ENCODE measurements at regions not wholly inside any gene's neighbourhood (a gene's known extent, or its start where the extent isn't known, plus 50 kb on each side); places are given as distances from the start of the nearest gene placed in this dataset.

GRCh38 chr7:106776618-106777347 is 88.3 kb upstream of the PIK3CG start:
- DNase-seq, result no peak

DNA sequence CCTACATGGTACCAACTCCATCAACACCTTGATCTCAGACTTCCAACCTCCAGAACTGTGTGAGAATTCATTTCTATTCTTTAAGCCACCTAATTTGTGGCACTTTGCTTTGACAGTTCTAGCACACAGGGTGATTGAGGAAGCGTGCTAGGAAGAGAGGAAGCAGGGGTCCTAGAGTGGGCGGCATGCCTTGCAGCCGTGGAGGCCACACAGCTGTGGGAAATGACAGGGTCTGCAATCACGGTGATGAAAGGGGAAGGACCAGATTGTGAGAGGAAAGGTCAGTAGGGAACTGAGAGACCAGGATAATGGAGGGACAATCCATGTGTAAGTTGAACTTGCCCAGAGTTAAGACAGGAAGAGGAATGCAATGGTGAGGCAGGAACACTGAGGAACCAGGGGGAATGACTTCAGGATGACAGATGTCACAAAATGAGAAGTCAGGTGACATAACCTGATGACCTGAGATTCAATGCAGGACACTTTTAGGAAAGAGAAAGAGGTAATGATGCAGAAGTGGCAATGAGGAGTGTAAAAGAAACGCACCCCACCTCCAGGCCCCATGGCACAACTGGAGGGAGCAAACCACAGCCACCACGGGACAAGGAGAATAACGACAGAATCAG is 87.3 kb upstream of the PIK3CG start:
- no peak for DNase-seq

GRCh38 chr7:106778656-106779250 is 86.3 kb upstream of the PIK3CG start:
- DNase-seq, result no peak

DNA sequence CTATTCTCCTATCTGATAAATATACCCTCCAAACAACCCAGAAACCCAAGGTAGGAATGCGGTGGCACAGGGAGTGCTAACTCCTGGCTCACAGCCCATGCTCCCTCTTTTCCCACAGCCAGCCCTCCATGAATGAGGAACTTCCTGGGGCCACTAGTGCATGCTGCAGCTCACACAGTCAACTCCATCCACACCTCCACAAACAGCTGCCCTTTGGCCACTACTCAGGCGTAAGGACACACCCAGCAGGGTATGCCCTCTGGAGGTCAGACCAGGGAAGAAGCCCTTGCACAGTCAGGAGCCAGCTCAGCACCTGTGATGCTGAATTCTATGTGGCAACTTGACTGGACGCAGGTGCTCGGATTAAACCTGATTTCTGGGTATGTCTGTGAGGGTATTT is 85.2 kb upstream of the PIK3CG start:
- DNase-seq, result no peak

GRCh38 chr7:106781007-106781406 is 84.1 kb upstream of the PIK3CG start:
- DNase-seq, result no peak

DNA sequence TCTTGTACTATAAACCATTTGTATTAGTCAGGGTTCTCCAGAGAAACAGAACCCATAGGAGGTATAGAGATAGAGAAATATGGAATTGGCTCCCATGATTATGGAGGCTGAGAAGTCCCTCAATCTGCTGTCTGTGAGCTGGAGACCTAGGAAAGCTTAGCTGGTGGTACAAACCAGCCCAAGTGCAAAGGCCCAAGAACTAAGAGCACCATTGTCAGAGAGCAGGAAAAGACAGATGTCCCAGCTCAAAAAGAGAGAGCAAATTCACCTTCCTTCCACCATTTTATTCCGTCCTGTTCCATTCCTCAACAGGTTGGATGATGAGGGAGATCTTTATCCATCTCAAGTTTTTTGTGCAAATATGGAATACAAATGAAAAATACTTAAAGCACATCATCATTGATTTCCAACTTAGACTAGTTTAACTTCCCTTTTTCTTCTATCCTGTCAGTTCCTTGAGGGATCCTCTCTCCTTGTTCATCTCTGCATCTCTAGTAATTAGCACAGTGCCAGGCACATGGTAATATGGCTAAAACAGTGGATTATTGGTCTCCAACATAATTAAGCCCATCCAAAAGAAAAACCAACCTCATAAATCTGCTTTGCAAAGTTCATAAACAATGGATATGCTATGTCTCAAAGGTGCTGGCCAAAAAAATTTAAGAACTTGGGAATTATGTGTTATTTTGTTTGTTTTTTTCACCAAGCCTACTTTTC is 83.1 kb upstream of the PIK3CG start:
- DNase-seq, result no peak

- DNase-seq, result no peak
Measured at GRCh38 chr7:106783286-106783685, 81.8 kb upstream of the PIK3CG start.

DNA sequence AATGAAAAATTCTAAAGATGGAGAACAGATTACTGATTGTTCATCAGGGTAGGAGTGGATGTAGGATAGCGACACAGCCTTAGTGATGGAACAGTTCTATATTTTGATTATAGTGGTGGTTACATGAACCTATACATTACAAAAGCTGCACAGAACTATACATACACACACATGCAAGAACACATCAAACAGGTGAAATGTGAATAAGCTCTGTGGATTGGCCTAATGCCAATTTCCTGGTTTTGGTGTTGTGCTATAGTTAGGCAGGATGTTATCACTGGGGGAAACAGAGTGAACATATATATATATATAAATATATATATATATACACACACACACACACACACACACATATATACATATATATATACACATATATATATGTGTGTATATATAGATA is 76.4 kb upstream of the PIK3CG start:
- DNase-seq, result no peak

DNA sequence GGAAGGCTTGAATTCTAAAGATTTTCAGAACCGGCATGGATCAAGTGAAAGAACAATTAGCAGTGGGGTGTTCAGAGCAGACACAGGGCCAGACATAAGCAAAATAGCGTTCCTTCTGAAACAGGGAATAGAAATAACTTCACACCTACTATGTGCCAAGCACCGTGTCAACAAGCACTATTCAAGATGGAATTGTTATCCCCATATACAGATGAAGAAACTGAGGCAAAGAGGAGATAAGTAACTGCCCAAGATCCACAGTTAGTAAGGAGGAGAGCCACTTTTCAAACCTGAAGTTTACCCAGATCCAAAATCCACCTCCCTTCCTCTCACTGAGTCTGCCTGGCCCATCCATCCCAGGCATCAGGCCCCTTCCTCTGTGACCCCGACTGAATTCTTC is 73.6 kb upstream of the PIK3CG start:
- no peak for DNase-seq

DNA sequence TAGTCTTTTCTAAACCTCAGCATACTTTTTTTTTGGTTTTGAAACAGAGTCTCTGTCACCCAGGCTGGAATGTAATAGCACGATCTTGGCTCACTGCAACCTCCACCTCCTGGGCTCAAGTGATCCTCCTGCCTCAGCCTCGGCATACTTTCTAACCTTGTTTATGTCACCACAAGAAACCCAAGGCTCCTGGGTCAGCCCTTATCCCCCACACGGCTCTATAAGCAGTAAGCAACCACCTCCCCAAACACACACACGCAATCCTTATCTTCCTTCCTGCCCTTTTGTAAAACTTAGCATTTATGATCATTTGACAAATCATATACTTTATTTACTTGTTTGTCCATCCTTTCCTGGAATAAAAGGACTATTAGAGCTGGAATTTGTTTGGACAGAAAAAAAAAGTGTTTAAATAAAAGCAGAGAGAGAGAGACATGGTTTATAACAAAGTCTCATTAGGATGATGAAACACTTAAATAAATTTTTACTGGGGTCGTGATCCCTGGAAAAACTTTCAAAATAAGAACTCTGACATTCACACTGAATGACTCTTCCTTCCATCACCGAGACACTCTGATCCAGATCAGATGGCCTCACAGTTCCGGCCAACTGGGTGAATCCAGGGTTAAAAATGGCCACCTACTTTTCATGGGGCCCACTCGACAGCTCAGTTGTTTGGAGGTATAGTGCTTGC is 72.7 kb upstream of the PIK3CG start:
- DNase-seq, result no peak

GRCh38 chr7:106793015-106793975 is 71.8 kb upstream of the PIK3CG start:
- peak; percentile 48 for DNase-seq

DNA sequence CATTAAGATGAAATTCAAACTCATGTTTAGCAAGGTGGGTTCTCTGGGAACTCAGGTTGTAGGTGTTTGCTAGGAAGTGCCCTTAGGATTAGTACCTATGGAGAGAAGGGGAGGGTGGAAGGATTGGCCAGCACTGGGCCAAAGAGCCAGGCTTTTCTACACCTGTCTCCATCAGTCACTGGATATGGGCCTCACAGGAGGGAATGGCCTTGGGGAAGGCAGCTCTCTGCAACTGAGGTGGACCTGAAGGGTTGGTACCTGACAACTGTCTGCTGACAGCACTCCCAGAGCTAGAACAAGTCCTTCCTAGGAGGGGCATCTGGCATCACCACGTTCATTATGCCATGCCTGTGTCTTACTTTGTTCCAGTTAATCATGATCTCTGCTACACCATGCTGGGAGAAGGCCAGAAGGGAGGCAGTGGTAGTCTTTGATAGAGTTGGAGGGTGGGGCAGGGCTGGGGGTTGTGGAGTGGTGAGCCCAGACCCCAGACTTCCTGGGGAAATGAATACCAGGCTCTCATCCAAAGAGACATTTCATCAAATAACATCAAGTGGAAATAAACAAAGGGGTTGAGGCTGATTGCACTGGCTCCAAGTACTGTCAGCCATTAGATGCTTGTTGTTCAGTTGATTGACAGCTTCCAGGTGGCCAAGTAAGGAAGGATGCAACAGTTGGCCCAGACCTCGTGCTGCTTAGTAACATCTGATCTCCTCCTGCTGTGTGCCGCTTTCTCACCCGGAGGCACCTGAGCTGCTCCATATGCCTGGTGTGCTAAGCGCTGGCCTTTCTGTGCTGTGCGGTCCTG is 70.6 kb upstream of the PIK3CG start:
- no peak for DNase-seq

DNA sequence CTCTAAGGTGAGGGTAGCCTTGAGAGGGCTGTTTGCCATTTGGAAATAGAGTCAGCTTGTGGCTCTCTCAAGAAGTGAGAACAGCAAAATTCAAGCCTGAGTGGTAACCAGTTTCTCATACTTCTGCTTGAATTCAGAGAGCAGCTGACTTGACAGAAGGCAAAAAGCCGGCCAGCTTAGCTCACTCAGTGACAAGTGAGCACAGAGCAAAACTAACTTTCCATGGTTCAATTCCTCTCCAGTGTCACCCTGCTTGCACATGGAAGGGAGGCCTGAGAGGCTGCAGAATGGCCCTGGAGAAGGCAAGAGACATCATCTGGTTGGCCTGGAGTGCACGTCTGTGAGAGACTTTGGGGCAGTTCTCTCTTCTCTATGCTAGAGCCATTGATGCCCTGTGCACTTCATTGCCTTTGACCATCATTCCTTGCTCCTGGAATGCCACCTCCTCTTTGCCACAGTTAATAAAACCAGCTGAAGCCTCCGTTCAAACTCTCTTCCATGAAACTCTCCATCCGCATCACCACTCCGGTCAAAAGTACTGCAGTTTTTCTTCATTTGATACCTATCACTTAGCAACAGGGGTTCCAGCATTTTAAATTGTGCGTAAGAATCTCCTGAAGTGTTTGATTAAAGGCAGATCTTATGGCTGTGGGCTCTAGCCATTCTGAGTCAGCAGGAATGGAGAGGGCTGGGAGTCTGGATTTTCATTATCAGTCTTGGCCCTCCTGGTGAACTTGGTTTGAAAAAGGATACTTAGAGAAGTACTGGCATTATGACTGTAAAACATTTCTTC is 69.8 kb upstream of the PIK3CG start:
- no peak for DNase-seq

- DNase-seq, result no peak
Measured at GRCh38 chr7:106795877-106796231, 69.2 kb upstream of the PIK3CG start.

- DNase-seq, result no peak
Measured at GRCh38 chr7:106797937-106798336, 67.1 kb upstream of the PIK3CG start.

DNA sequence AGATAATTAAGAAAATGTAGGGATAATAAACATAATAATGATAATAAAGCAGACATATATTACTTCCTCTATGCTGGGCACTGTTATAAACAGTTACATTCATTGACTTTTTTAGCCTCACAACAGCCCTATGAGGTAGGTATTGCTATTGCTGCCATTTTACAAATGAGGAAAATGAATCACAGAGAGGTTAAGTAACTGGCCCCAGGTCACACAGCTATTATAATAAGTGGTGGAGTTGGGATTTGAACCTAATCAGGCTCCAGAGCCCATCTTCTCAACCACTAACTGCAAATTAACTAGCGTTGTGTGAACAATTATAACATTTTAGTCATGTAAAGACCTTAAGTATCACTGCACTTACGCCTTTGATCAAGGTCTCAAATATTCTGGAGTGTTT is 62.5 kb upstream of the PIK3CG start:
- DNase-seq, result no peak

DNA sequence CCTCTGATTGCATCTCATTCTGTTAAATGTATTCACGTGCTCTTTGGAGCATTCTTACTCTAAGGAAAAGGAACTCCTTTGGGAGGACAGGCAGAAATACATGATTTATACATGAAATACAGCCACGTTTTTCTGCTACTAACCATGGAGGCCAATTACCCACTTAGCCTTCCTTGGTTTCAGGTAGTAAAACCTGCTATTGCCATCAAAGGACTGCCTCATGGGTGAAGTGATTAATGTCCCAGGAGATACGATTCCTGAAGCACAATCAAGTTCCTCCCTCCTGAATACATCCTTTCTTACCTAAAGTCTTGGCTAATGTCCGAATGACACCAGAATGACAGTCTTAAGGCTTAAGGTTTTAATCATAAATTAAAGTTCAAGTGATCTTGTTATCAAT is 58.5 kb upstream of the PIK3CG start:
- DNase-seq, result no peak

- DNase-seq, result no peak
Measured at GRCh38 chr7:106807474-106807873, 57.6 kb upstream of the PIK3CG start.

GRCh38 chr7:106808967-106809635 is 56.0 kb upstream of the PIK3CG start:
- DNase-seq, result no peak

DNA sequence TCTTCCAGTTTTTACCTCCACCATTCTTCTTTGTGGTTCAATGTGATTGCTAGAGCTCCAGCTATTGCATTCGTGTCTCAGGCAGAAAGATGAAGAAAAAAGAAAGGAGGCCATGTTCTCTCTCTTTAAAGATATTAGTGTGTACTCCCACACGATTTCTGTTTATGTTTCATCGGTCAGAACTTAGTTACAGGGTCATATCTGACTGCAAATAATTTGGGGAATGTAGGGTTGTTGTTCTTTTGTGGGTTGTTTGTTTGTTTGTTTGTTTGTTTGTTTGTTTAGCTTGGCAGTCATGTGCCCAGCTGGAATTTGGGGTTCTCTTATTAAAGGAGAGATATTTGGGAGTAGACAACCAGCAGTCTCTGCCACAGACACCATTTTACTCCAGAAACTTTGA is 53.6 kb upstream of the PIK3CG start:
- DNase-seq, result no peak

Measured in stimulated activated CD4-positive, alpha-beta T cell treated with anti-CD3 and anti-CD28 coated beads, Interleukin-15, amount 100 ng/mL, for 24 hours (primary cell).